Rectal smooth muscle tissue (tissue), 1 donor: ENCODE measurements at regions not wholly inside any gene's neighbourhood (a gene's known extent, or its start where the extent isn't known, plus 50 kb on each side); places are given as distances from the start of the nearest gene placed in this dataset.
A peak's percentile ranks its signal among the peaks of the same experiment; 100 is the strongest.

ENCODE experiments used
- H3K27ac ChIP-seq: one replicate; pipeline ENCODE4 v1.7.0; 2013; ENCODE audit warnings: low read depth, low read length, inconsistent platforms
- H3K27me3 ChIP-seq: one replicate; pipeline ENCODE4 v1.7.0; 2013; ENCODE audit warnings: low read length; ENCODE audit not compliant: control insufficient read depth, insufficient read depth
- H3K36me3 ChIP-seq: one replicate; pipeline ENCODE4 v1.7.0; 2013; ENCODE audit warnings: low read length; ENCODE audit not compliant: control insufficient read depth, insufficient read depth
- H3K4me1 ChIP-seq: one replicate; pipeline ENCODE4 v1.7.0; 2013; ENCODE audit warnings: low read length; ENCODE audit not compliant: control insufficient read depth, insufficient read depth
- H3K4me3 ChIP-seq: one replicate; pipeline ENCODE4 v1.7.0; 2013; ENCODE audit warnings: low read length
- H3K9ac ChIP-seq: one replicate; pipeline ENCODE4 v1.7.0; 2013; ENCODE audit warnings: low read length

DNA sequence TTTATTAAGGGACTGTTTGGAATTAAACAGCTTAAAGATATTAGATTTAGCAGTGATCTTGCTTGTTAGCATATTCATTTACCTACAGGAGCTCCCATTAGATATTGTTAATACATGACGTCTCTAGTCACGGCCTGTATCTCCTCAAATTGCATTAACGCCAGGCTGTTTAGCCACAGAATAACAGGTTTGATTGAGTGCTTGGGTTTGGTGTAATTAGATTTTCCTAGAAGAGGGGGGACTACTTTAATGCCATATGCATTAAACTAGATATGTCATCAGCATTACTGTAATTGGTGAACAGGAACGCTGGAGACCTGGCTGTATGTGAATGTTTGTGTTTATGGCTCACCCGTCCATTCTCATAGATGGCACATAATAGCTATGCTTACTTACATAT lies 841.4 kb upstream of the NR2F2 start:
- no peak overlapping the region for H3K4me3 ChIP-seq
- no peaks in the 10 kb centered on the region for H3K4me1 ChIP-seq
- no peaks in the 10 kb centered on the region for H3K27me3 ChIP-seq
- H3K36me3 ChIP-seq: no peaks in the 10 kb centered on the region
- no peak overlapping the region for H3K27ac ChIP-seq
- H3K9ac ChIP-seq: no peak overlapping the region

GRCh38 chr15:95492388-95493070 lies 838.0 kb upstream of the NR2F2 start:
- Histone ChIP-seq H3K27me3 (no peaks in the 10 kb centered on the region), H3K4me3 (no peak overlapping the region), H3K36me3 (no peaks in the 10 kb centered on the region), H3K9ac (no peak overlapping the region), H3K4me1 (no peaks in the 10 kb centered on the region), H3K27ac (no peak overlapping the region)

- Histone ChIP-seq H3K27me3 (no peaks in the 10 kb centered on the region), H3K36me3 (no peaks in the 10 kb centered on the region), H3K27ac (no peak overlapping the region), H3K4me3 (peak overlapping the region; percentile 52), H3K9ac (no peak overlapping the region), H3K4me1 (no peaks in the 10 kb centered on the region)
Observed at GRCh38 chr15:95494971-95495541, 835.4 kb upstream of the NR2F2 start.

DNA sequence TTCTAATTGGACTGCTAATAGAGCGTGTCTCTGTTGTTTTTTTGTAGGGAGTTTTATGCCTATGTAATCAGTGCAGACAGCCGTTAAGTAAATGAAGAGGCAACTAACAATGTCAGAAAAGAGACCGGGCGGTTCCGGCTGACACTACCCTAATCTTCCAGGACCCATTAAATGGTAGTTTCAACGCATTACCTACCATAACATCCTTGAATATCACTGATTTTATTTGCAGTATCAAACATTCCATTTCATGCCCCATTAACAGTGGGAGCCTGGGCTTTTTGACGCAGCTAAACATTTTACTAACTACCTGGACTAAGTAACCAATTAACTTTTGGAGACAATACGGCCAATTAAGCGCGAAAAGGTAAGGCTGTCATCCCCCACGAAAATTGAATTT lies 832.9 kb upstream of the NR2F2 start:
- H3K27ac ChIP-seq: no peak overlapping the region
- H3K4me1 ChIP-seq: no peaks in the 10 kb centered on the region
- no peak overlapping the region for H3K9ac ChIP-seq
- H3K27me3 ChIP-seq: no peaks in the 10 kb centered on the region
- no peak overlapping the region for H3K4me3 ChIP-seq
- no peaks in the 10 kb centered on the region for H3K36me3 ChIP-seq

GRCh38 chr15:95498961-95499360 lies 831.5 kb upstream of the NR2F2 start:
- H3K27me3 ChIP-seq: no peaks in the 10 kb centered on the region

DNA sequence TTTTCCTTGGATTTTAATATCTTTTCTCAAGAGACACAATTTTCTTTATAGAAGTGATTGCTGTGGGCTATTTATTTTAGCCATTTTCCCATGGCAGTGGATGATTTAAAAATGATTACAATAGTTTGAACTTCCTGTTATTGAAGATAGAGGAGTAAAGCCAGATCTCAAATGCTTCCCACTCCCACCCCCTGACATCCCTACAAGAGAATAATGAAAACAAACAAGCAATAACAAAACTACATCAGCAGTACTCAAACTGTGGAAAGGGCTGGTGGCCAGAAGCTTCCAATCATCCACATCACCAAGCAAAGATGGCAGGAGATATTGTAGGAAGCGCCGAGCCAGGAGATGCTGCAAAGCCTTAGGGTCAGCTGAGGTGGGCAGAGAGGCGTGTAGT lies 831.1 kb upstream of the NR2F2 start:
- Histone ChIP-seq H3K4me1 (no peaks in the 10 kb centered on the region), H3K36me3 (no peaks in the 10 kb centered on the region), H3K4me3 (no peak overlapping the region), H3K9ac (no peak overlapping the region), H3K27ac (no peak overlapping the region), H3K27me3 (no peaks in the 10 kb centered on the region)

More at GRCh38 chr15:95498961-95499360, 831.5 kb upstream of the NR2F2 start:
- no peak overlapping the region for H3K4me3 ChIP-seq
- no peak overlapping the region for H3K27ac ChIP-seq
- H3K9ac ChIP-seq: no peak overlapping the region
- no peaks in the 10 kb centered on the region for H3K36me3 ChIP-seq
- no peaks in the 10 kb centered on the region for H3K4me1 ChIP-seq

- H3K36me3 ChIP-seq: no peaks in the 10 kb centered on the region
- H3K9ac ChIP-seq: no peak overlapping the region
- no peak overlapping the region for H3K27ac ChIP-seq
- H3K4me1 ChIP-seq: no peaks in the 10 kb centered on the region
- no peaks in the 10 kb centered on the region for H3K27me3 ChIP-seq
- no peak overlapping the region for H3K4me3 ChIP-seq
Observed at GRCh38 chr15:95501865-95502264, 828.6 kb upstream of the NR2F2 start.

- Histone ChIP-seq H3K27me3 (no peaks in the 10 kb centered on the region), H3K27ac (no peak overlapping the region), H3K4me1 (no peaks in the 10 kb centered on the region), H3K36me3 (no peaks in the 10 kb centered on the region), H3K4me3 (no peak overlapping the region), H3K9ac (no peak overlapping the region)
Observed at GRCh38 chr15:95503107-95503506, 827.4 kb upstream of the NR2F2 start.

DNA sequence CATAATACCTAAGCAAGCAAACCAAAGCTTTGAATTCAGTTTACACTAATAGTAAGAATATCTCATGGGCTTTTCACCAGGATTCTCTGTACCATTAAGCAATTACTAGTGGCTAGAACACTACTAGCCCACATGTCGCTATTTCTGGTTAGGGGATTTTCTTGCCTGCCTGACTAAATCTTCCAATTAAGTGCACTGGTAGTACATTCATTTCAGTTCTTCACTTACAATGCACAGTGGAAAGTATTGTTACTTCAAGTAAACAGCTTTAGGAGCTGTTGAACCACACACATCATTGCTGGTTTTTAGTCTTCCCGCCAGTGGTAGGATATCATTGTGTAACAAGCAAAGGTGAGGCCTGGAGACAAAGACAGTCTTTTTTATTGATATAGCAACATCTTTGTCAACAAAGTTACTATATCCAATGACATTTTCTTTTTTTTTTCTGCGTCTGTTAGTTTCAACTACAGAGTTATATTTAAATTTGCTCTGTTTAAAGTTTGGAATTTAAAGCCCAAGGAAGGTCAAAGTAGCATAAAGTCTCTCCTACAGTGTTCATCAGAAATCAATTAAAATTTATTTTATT lies 826.8 kb upstream of the NR2F2 start:
- Histone ChIP-seq H3K4me1 (no peaks in the 10 kb centered on the region), H3K9ac (no peak overlapping the region), H3K36me3 (no peaks in the 10 kb centered on the region), H3K4me3 (no peak overlapping the region), H3K27ac (no peak overlapping the region), H3K27me3 (no peaks in the 10 kb centered on the region)

DNA sequence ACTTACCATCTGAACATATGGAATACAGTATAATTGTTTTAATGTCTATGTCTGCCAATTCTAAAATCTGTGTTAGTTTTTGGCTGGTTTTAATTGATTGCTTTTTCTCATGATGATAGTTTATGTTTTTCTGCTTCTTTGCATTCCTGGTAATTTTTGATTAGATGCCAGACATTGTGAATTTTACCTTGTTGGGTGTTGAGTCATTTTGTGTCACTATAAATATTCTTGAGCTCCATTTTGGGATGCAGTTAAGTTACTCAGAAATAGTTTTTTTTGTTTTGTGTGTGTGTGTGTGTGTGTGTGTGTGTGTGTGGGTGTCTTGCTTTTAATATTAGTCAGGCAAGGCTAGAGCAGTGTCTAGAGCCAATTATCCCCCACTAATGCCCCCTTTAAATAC lies 818.8 kb upstream of the NR2F2 start:
- H3K4me1 ChIP-seq: no peaks in the 10 kb centered on the region
- H3K9ac ChIP-seq: no peak overlapping the region
- no peaks in the 10 kb centered on the region for H3K36me3 ChIP-seq
- H3K4me3 ChIP-seq: no peak overlapping the region
- no peak overlapping the region for H3K27ac ChIP-seq
- no peaks in the 10 kb centered on the region for H3K27me3 ChIP-seq

- no peaks in the 10 kb centered on the region for H3K27me3 ChIP-seq
- H3K27ac ChIP-seq: no peak overlapping the region
- H3K4me3 ChIP-seq: no peak overlapping the region
- H3K4me1 ChIP-seq: no peaks in the 10 kb centered on the region
- no peaks in the 10 kb centered on the region for H3K36me3 ChIP-seq
- H3K9ac ChIP-seq: no peak overlapping the region
Observed at GRCh38 chr15:95512906-95513305, 817.6 kb upstream of the NR2F2 start.

GRCh38 chr15:95519887-95520286 lies 810.6 kb upstream of the NR2F2 start:
- Histone ChIP-seq H3K36me3 (no peaks in the 10 kb centered on the region), H3K4me1 (no peaks in the 10 kb centered on the region), H3K27me3 (no peaks in the 10 kb centered on the region), H3K27ac (no peak overlapping the region), H3K9ac (no peak overlapping the region), H3K4me3 (no peak overlapping the region)

DNA sequence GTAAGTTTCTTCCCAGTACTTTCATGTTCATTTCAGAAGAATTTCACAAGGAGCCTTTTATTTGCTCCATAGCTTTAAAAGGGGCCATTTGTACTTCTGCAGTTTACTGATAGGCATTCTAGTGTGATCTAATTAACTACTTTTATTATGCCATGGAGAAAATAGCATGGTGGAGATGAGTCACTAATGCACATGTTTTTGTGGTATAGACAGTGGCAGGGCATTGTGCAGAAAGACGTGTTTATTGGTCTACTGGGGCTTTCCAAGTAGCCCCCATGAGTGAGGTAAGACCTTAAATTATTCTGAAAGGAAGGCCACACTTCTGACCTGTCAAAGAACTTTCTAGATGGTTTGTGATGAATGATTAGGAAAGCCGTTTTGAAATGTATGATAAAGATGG lies 810.0 kb upstream of the NR2F2 start:
- no peaks in the 10 kb centered on the region for H3K27me3 ChIP-seq
- H3K36me3 ChIP-seq: no peaks in the 10 kb centered on the region

More for the DNA sequence above, 810.0 kb upstream of the NR2F2 start:
- Histone ChIP-seq H3K27ac (no peak overlapping the region), H3K4me3 (no peak overlapping the region), H3K4me1 (no peaks in the 10 kb centered on the region), H3K9ac (no peak overlapping the region)
